Activated CD8-positive, alpha-beta memory T cell treated with anti-CD3 and anti-CD28 coated beads for 1 hour (primary cell): ENCODE measurements at regions not wholly inside any gene's neighbourhood (a gene's known extent, or its start where the extent isn't known, plus 50 kb on each side); places are given as distances from the start of the nearest gene placed in this dataset.

Experiments
- DNase-seq, 2 donors: peaks; one replicate each; pipeline ENCODE4 v3.0.0-alpha.2; 2020; ENCODE audit warnings: low read depth in 1 of 2; ENCODE audit errors: extremely low read depth in 1 of 2

GRCh38 chr1:56019472-56019871, 559.9 kb downstream of the PLPP3 start:
- no peak for DNase-seq

- DNase-seq: no peak
Observed at GRCh38 chr1:56017336-56017735, 562.0 kb downstream of the PLPP3 start.

GRCh38 chr1:56003846-56004245, 575.5 kb downstream of the PLPP3 start:
- no peak for DNase-seq

- no peak for DNase-seq
Observed at GRCh38 chr1:56002231-56002630, 577.1 kb downstream of the PLPP3 start.

- DNase-seq: no peak
Observed at GRCh38 chr1:56000424-56000823, 578.9 kb downstream of the PLPP3 start.

GRCh38 chr1:55997536-55997935, 581.8 kb downstream of the PLPP3 start:
- DNase-seq: no peak

- DNase-seq: no peak
Observed at GRCh38 chr1:55993646-55994318, 585.6 kb downstream of the PLPP3 start.

GRCh38 chr1:55990007-55990406, 589.4 kb downstream of the PLPP3 start:
- DNase-seq: no peak

- DNase-seq: no peak
Observed at GRCh38 chr1:55988963-55989452, 590.4 kb downstream of the PLPP3 start.

GRCh38 chr1:55987491-55988249, 591.7 kb downstream of the PLPP3 start:
- DNase-seq: no peak

GRCh38 chr1:55986003-55986402, 593.4 kb downstream of the PLPP3 start:
- no peak for DNase-seq

GRCh38 chr1:55981010-55981650, 598.2 kb downstream of the PLPP3 start:
- DNase-seq: no peak

GRCh38 chr1:55980582-55980981, 598.8 kb downstream of the PLPP3 start:
- DNase-seq: no peak

GRCh38 chr1:55974714-55975441, 604.5 kb downstream of the PLPP3 start:
- DNase-seq: no peak

GRCh38 chr1:55970526-55971110, 608.7 kb downstream of the PLPP3 start:
- no peak for DNase-seq

- DNase-seq: no peak
Observed at GRCh38 chr1:55969322-55969721, 610.0 kb downstream of the PLPP3 start.

- DNase-seq: no peak
Observed at GRCh38 chr1:55968661-55969060, 610.7 kb downstream of the PLPP3 start.

- no peak for DNase-seq
Observed at GRCh38 chr1:55965981-55966461, 613.3 kb downstream of the PLPP3 start.

GRCh38 chr1:55962472-55962871, 616.9 kb downstream of the PLPP3 start:
- no peak for DNase-seq

- no peak for DNase-seq
Observed at GRCh38 chr1:55959136-55959548, 620.2 kb downstream of the PLPP3 start.

- no peak for DNase-seq
Observed at GRCh38 chr1:55958498-55958897, 620.9 kb downstream of the PLPP3 start.
